ENCODE measurements at regions not wholly inside any gene's neighbourhood (a gene's known extent, or its start where the extent isn't known, plus 50 kb on each side); places are given as distances from the start of the nearest gene placed in this dataset.
"Not testable (repeated sequence)": the region's sequence is repeated elsewhere in the genome, so short reads cannot be mapped to it uniquely, and the experiment has no call there.

- DNase-seq (ENCODE audit: insufficient read length, low spot score) (no peak), FAIRE-seq (no peak)
These were observed 448.2 kb downstream of the METTL4 start for GRCh38 chr18:2123077-2123476.

DNA sequence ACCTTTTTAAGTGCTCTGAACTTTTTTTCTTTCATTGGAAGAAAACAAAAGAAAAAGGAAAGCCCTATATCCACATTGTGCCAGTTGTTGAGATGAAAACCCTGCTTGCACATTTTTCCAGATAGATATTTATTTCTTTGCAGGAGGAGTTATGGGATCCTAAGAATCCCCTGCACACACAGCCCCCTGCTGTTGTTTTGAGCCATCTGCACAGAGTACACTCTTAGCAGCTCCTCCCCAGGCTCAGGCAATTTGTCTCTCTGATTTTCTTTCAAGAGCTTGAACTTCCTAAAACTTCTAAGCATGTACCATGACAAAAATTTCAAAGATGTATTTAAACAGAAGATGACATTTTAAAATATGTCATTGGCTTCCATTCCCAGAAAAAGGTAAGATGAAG, 436.9 kb downstream of the METTL4 start:
- DNase-seq (ENCODE audit: insufficient read length, low spot score) (no peak), FAIRE-seq (no peak)

GRCh38 chr18:2135309-2135708, 436.0 kb downstream of the METTL4 start:
- DNase-seq (ENCODE audit: insufficient read length, low spot score) (no peak), FAIRE-seq (no peak)

DNA sequence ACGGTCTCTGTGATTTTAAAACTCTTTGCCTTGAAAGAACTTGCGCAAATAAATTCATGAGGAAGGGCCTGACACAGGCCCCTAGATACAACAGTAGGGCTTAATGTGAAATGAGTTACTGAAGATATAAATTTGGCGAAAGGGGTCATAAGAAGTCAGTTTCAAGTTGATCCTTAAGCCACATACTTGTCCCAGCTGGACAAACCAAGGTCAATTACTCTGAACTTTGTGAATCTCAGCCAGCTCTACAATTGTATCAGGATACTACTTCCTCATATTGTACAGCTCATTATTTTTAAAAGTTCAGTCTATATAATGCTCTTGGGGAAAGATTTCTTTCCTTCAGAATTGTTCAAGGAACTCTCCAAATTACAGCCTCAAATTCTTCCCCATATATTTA, 432.8 kb downstream of the METTL4 start:
- FAIRE-seq, result no peak
- DNase-seq (ENCODE audit: insufficient read length, low spot score), result no peak

GRCh38 chr18:2139691-2140090, 431.6 kb downstream of the METTL4 start:
- no peak for FAIRE-seq
- peak; percentile 32 for DNase-seq (ENCODE audit: insufficient read length, low spot score)

DNA sequence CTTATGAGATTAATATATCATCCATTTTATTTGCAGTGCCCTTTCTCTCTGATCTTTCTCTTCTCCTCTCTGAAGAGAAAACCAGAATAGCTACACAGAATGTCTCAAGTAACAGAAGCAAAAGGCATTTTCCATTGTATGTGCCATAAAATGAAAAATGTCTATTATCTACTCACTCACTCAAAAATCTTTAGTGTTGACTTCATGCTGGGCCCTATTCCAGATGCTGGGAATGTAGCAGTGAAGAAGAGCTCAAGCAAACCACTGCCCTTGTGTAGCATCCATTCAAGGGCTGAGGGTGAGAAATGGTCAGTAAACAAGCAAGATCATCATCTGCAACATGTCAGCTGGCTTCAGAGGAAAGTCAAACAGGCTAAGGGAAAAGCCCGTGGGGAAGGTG, 427.7 kb downstream of the METTL4 start:
- FAIRE-seq, result no peak
- no peak for DNase-seq (ENCODE audit: insufficient read length, low spot score)

- DNase-seq (ENCODE audit: insufficient read length, low spot score), result no peak
- no peak for FAIRE-seq
These were observed 426.5 kb downstream of the METTL4 start for GRCh38 chr18:2144811-2145210.

DNA sequence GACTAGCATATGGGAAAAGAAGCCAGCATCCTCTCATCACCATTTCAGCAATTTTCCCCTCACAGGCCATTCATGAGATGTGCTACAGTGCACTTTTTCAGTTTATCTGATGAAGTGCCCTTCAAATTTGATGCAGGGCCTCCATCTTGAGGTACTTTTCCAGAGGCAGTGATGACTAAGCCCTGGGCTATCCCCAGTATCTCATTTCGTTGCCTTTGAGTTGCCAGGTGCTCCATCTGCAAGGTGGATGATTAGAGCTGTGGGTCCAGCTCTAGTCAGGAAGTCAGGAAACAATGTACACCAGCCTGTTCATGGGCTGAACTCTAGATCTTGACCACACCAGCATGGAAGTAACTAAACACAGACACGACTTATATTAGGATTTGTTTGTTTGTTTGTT, 425.2 kb downstream of the METTL4 start:
- DNase-seq (ENCODE audit: insufficient read length, low spot score) (no peak), FAIRE-seq (no peak)

GRCh38 chr18:2146754-2147153, 424.6 kb downstream of the METTL4 start:
- DNase-seq (ENCODE audit: insufficient read length, low spot score), result no peak
- FAIRE-seq, result no peak

DNA sequence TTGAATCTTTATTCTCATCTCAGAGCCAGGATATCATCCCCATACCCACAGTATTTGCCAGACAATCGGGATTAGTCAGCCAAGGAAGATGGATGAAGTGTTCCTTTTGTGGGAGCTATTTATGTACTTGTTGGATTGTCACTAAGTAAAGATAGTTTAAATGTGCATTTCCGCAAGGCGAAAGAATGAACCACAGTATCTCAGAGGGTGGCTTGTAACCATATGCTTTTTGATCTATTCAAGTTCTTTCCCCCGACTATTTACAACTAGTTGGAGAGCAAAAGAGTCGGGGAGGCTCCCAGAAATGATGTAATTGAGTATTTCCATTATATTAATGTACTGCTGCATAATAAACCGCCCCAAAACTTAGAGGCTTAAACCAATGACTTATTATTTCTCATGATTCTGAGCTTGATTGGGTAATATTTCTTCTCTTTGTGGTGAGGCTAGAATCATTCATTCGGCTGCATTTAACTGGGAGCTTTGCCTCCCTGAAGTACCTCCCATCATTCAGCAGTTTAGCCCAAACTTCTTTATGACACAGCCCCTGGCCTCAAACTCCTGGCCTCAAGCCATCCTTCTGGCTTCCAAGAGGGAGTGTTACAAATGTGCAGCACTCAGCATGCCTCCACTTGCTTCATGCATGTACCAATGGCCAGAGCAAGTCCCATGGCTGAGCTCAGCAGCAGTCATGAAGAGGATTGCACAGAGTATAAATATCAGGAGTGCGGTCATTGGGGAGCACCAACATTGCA, 423.7 kb downstream of the METTL4 start:
- DNase-seq (ENCODE audit: insufficient read length, low spot score), result no peak
- no peak for FAIRE-seq

DNA sequence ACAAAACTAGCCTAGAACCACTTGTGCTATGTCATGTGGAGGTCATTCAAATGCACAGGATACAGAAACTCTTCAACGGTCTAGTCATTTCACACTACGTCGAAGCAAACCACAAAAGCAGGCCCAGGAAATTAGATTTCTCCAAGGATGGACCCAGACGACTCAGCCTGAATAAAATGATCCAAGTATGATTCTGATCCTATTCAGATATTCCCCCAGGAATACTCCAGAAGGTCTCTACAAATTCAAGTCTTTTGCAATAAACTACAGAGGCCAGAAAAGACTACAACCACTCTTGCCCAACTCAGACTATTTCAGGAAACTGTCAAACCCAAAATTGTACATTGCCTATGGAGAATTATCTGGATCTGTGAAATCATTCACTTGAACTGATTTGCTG, 422.5 kb downstream of the METTL4 start:
- FAIRE-seq, result no peak
- DNase-seq (ENCODE audit: insufficient read length, low spot score), result no peak

- DNase-seq (ENCODE audit: insufficient read length, low spot score) (no peak), FAIRE-seq (no peak)
These were observed 420.7 kb downstream of the METTL4 start for GRCh38 chr18:2150566-2150965.

DNA sequence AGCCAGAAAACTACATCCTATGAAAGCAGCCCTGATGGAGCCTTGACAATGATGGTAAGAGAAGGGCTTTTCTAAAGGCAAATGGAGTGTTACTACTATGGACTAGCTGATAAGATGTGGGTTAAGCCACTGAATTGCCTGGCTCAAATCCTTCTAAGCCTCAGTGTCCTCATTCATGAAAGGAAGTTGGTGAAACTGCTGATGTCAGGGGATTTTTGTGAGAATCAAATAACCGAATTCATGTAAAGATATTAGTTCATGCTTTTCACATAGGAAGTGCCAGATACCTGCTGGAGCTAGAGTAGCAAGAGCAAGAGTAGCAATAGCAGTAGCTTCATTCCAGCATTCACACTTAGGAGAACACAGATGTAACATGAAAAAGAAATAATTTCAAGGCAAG, 417.0 kb downstream of the METTL4 start:
- FAIRE-seq (no peak), DNase-seq (ENCODE audit: insufficient read length, low spot score) (no peak)

DNA sequence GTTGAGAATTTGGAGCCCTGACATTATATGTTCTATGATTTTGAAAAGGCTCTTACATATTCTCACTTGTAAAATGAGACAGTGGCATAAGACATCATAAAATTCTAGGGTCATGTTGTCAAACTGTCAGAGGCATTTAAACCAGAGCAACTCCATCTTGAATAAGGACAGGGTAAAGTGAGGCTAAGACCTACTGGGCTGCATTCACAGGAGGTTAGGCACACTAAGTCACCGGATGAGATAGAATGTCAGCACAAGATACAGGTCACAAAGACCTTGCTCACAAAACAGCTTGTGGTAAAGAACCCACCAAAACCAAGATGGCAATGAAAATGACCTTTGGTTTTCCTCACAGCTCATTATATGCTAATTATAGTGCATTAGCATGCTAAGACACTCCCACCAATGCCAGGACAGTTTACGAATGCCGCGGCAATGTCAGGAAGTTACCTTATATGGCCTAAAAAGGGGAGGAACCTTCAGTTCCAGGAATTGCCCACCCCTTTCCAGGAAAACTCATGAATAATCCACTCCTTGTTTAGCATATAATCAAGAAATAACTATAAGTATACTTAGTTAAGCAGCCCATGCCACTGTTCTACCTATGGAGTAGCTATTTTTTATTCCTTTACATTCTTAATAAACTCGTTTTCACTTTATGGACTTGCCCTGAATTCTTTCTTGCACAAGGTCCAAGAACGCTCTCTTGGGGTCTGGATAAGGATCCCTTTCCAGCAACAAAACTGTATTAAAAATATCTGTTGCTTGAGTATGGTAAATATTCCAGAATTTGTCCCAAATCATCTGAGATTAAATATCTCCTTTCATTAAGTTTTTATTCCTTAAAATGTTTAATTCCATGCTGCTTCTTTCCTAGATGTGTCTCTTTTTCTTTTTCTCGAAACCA, 406.4 kb downstream of the METTL4 start:
- DNase-seq (ENCODE audit: insufficient read length, low spot score) (no peak), FAIRE-seq (no peak)

GRCh38 chr18:2166876-2167275, 404.4 kb downstream of the METTL4 start:
- not testable (repeated sequence) for FAIRE-seq; DNase-seq (ENCODE audit: insufficient read length, low spot score)

- DNase-seq (ENCODE audit: insufficient read length, low spot score) (no peak), FAIRE-seq (no peak)
These were observed 403.3 kb downstream of the METTL4 start for GRCh38 chr18:2168022-2168421.

GRCh38 chr18:2169656-2170055, 401.6 kb downstream of the METTL4 start:
- DNase-seq (ENCODE audit: insufficient read length, low spot score) (no peak), FAIRE-seq (no peak)

GRCh38 chr18:2171840-2172625, 399.3 kb downstream of the METTL4 start:
- DNase-seq (ENCODE audit: insufficient read length, low spot score) (no peak), FAIRE-seq (no peak)

- DNase-seq (ENCODE audit: insufficient read length, low spot score) (no peak), FAIRE-seq (no peak)
These were observed 398.4 kb downstream of the METTL4 start for GRCh38 chr18:2172881-2173280.

GRCh38 chr18:2173486-2173885, 397.8 kb downstream of the METTL4 start:
- DNase-seq (ENCODE audit: insufficient read length, low spot score) (no peak), FAIRE-seq (no peak)

GRCh38 chr18:2178036-2178435, 393.3 kb downstream of the METTL4 start:
- DNase-seq (ENCODE audit: insufficient read length, low spot score) (no peak), FAIRE-seq (no peak)
